Activated CD4-positive, alpha-beta T cell treated with anti-CD3 and anti-CD28 coated beads for 1 hour (primary cell): ENCODE measurements at regions not wholly inside any gene's neighbourhood (a gene's known extent, or its start where the extent isn't known, plus 50 kb on each side); places are given as distances from the start of the nearest gene placed in this dataset.

Source experiments
- DNase-seq: peaks from one replicate; pipeline ENCODE4 v3.0.0-alpha.2; 2020

DNA sequence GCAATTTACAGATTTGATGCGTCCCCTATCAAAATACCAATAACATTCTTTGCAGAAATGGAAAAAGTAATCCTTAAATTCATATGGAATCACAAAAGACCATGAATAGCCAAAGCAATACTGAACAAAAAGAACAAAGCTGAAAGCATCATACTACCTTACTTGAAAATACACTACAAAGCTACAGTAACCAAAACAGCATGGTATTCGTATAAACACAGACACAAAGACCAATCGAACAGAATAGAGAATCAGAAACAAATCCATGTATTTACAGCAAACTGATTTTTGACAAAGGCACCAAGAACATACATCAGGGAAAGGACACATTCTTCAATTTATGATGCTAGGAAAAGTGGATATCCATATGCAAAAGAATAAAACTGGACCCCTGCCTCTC is 206.5 kb upstream of the PDE10A start:
- no peak for DNase-seq

GRCh38 chr6:165864925-165865324 is 201.9 kb upstream of the PDE10A start:
- DNase-seq, result no peak

DNA sequence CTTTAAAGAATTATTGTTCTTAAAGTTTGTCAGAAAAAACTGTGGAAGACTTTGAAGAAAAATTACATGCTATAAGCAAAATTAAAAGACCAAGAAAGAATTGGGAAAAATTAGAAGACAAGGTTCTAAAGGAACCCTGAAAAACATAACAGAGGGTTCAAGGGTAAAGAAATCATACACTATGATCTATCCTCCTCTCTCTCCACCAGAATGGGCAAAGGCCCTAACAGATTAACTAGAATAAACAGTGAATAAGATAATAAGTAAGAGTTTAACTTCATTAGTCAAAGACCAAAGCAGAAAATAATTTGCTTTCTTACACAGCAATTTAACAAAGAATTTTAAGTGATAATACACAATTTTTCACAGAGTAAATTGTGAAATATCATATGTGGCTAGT is 201.2 kb upstream of the PDE10A start:
- DNase-seq, result no peak

- no peak for DNase-seq
Observed at GRCh38 chr6:165863801-165864200, 200.8 kb upstream of the PDE10A start.

- no peak for DNase-seq
Observed at GRCh38 chr6:165862813-165863212, 199.8 kb upstream of the PDE10A start.

DNA sequence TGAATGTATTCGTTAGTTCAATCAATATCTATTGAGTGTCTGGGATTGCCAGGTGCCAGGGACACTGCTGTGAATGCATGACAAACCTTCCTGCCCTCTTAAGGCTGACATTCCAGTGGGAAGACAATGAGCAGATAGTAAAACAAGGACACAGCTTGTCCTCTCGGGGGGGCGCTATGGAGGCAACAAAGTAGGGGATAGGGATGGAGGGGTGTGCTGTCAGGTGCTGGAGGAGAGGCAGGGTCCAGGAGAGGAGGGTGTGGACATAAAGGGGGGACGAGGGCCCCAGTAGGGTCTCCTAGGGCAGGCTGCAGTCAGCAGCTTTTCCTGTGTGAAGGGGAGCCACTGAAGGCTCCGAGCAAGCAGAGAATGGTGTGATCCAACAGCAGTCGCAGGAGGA is 198.2 kb upstream of the PDE10A start:
- DNase-seq, result no peak

DNA sequence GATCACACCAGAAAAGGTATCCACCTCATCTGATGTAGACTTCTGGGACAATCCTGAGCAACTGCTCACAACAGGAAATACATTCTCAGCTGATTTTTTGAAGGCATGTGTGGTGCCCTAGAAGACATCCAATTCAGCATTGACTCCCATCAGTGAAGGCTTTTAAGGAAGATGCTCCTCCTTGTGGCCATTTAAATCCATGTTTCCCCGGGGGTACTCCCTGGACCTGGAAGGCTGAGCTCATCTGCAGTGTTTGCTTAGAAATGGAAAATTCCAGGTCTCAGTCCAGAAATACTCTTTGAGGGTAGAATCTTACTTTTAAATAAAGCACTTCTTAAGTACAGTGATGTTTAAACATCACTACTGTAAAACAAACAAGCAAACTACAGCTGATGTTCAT is 195.5 kb upstream of the PDE10A start:
- no peak for DNase-seq

DNA sequence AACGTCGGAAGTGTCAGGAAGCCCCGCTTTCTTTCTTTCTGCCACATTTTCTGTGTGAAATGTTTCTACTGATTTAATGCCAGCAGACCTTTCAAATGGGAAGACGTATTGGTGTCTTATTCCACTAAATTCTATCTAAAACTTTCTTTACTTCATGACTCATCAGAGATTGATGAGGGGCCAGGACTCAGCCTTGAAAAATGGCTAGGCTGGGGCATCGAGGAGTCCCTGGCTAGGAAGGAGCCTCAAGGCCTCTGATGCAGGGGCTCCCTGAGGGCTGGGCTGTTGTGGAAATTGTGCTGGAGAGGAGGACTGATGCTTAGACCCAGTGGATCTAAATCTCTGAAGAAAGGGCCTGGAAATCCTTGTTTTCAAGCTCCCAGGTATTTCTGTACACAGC is 192.8 kb upstream of the PDE10A start:
- DNase-seq, result no peak

DNA sequence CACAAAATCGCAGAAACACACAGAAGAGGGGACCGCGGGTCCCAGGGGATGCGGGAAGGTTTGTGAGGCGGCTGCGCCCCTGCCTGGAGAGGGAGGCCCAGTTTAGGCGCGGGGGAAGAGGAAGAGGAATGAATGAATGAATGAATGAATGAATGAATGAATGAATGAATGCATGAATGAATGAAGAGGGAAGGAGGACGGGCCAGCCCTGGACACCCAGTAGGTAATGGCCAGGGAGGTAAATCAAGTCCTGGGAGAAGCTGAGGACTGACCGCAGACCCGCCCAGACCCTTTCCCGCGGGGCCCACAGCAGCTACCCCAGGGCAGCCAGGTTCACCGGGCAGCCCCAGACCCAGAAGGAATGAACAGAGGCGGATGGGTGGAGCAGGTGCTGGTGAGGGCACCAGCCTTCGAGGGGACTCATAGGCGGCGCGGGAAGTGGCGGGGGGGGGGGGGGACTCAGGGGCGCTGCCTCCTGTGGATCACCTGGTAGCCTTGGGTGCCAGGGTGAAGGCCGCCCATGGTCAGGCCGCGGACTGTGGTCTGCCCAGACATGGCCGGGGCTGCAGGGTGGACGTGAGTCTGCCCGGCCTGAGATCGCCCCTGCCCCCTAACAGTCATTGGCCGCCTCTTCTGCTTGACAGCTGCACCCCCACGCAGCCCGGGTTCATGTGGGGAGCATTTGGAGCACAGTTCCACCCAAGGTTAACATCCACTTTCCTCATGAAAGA is 192.0 kb upstream of the PDE10A start:
- DNase-seq, result no peak

- no peak for DNase-seq
Observed at GRCh38 chr6:165854061-165854862, 191.2 kb upstream of the PDE10A start.

DNA sequence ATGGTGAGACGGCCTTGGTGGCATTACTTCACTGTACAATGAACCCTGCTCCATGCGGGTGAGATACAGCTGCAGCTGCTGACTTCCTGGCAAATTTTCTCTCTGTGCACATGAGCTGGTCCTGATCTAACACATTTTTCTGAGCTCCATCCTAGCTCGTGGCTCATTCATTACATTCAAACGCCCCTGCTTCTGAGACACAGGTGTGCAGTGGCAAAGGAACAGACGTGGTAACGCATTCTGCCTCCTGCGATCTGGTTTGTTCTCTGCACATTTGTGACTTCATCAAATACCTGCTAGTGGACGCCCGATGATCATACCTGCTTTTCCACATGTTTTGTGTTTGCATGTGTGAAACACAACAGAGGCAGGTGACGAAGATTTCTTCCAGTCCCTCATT is 189.6 kb upstream of the PDE10A start:
- no peak for DNase-seq

- peak; percentile 36 for DNase-seq
Observed at GRCh38 chr6:165850434-165851019, 187.5 kb upstream of the PDE10A start.

GRCh38 chr6:165849534-165850430 is 186.7 kb upstream of the PDE10A start:
- DNase-seq, result no peak

DNA sequence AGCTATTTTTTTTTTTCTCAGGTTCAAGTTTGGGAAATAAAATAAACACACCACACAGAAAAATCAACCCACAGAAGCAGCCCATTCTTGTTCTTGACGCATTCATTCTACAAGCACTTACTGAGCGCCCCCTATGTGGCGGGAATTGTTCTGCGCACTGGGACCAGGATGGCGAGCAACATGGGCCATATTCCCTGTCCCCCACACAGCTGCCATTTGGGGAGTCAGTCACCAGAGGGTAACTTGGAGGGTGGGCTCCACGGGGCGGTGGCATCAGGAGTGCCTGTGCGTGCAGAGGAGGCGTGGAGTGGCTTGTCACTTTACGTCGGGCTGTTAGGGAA is 185.0 kb upstream of the PDE10A start:
- DNase-seq, result no peak

GRCh38 chr6:165847407-165848085 is 184.5 kb upstream of the PDE10A start:
- DNase-seq, result no peak

- no peak for DNase-seq
Observed at GRCh38 chr6:165846123-165846966, 183.3 kb upstream of the PDE10A start.

GRCh38 chr6:165845493-165845892 is 182.5 kb upstream of the PDE10A start:
- no peak for DNase-seq

DNA sequence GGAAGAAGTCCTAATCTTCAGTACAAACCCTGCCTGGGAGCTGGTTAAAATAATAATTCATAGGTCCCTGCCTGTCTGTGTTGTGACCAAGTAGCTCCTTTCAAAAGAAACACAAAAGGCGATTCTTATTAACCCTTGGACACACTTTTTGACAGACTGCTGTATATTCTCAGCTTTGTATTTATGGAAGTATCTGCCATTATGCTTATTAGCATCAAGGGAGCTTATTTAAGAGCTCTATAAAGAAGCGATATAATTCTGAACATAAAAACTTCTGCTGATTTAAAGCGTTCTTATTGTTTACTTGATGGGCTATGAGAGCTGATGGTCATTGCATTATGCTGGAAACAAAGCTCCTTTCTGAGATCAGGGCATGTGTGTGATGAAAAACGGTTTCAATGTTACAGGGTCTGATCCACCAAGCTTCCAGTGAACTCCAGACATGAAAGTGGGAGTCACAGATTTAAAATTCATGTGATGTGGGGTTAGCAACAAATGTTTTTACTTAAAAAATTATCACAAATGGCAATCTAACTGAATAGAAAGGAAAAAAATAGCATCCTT is 181.8 kb upstream of the PDE10A start:
- no peak for DNase-seq

DNA sequence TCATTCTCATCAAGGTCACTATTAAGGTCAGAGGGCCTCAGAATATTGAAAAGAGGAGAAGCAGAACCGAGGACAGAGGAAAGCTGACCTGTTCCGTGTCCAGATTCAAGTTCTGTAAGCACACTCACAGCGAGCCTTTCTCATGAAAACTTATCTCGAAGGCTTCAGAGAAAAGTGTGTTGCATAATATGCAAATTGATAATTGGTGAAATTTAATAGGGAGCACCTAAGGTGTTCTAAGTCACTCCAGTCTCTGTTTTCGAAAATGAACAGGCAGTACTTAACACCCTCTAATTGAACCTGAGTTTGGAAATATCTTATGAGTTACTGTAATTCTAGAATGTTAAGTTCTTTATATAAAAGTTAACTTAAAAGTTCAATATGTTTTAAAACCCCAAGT is 181.2 kb upstream of the PDE10A start:
- DNase-seq, result no peak

GRCh38 chr6:165843568-165844113 is 180.6 kb upstream of the PDE10A start:
- DNase-seq, result no peak

DNA sequence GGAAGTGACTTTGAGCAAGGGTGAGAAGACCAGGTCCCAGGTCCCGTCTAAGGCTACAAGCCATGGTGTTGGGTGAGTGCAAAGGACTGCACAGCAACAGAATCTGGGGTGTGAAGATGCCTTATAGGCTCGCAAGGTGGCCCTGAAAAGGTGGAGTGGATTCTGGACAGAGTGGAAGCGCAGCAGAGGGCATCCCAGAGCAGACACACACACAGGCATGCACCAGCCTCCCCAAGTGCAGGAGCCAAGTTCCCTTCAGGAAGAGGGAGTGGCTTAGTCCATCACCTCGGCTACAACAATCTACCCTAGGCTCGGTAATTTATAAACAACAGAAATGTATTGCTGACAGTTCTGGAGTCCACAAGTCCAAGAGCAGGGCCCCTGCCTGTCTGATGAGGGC is 180.1 kb upstream of the PDE10A start:
- DNase-seq, result no peak
